GM12874 (cell line): ENCODE measurements at regions not wholly inside any gene's neighbourhood (a gene's known extent, or its start where the extent isn't known, plus 50 kb on each side); places are given as distances from the start of the nearest gene placed in this dataset.

Experiments
- CTCF ChIP-seq: IDR thresholded peaks from 2 replicates; pipeline ENCODE4 v1.5.1; 2011; ENCODE audit warnings: low read depth, mild to moderate bottlenecking, control low read depth, low read length, moderate library complexity; ENCODE audit not compliant: insufficient read depth

GRCh38 chr12:60263836-60264493, 668.1 kb downstream of the SLC16A7 start:
- TF ChIP-seq CTCF = no peak

GRCh38 chr12:60265741-60266140, 669.9 kb downstream of the SLC16A7 start:
- no peak for TF ChIP-seq CTCF

- TF ChIP-seq CTCF = no peak
Observed at GRCh38 chr12:60266381-60266852, 670.6 kb downstream of the SLC16A7 start.

GRCh38 chr12:60269611-60270269, 673.9 kb downstream of the SLC16A7 start:
- TF ChIP-seq CTCF = no peak

GRCh38 chr12:60271816-60272215, 676.0 kb downstream of the SLC16A7 start:
- no peak for TF ChIP-seq CTCF

GRCh38 chr12:60278209-60278608, 682.4 kb downstream of the SLC16A7 start:
- TF ChIP-seq CTCF = no peak

GRCh38 chr12:60279221-60279620, 683.4 kb downstream of the SLC16A7 start:
- TF ChIP-seq CTCF = no peak
